Ovary (tissue), 7 donors: ENCODE measurements at regions not wholly inside any gene's neighbourhood (a gene's known extent, or its start where the extent isn't known, plus 50 kb on each side); places are given as distances from the start of the nearest gene placed in this dataset.
"Not testable (repeated sequence)": the region's sequence is repeated elsewhere in the genome, so short reads cannot be mapped to it uniquely, and the experiment has no call there.

Source experiments
- DNase-seq, 5 donors: peaks; one replicate each; pipeline ENCODE4 v3.0.0-alpha.2; 2019 to 2020
- H3K27ac ChIP-seq, 2 donors: fragments of 200-600 bp; one replicate each; pipeline versions ENCODE4 v1.5.1 to v1.8.0; 2019 to 2022
- H3K27me3 ChIP-seq: fragments of 200-600 bp; one replicate; pipeline ENCODE4 v1.8.0; 2022
- H3K36me3 ChIP-seq: fragments of 200-600 bp; sonication (generic); one replicate; pipeline ENCODE4 v1.5.1; 2019
- H3K4me1 ChIP-seq: one replicate; pipeline ENCODE4 v1.8.1; 2013; ENCODE audit warnings: mild to moderate bottlenecking, moderate library complexity; ENCODE audit not compliant: insufficient read depth
- H3K4me3 ChIP-seq: fragments of 200-600 bp; sonication (generic); one replicate; pipeline ENCODE4 v1.5.1; 2017
- H3K9me3 ChIP-seq, 2 donors: fragments of 200-600 bp in 1 of 2; sonication (generic) in 1 of 2; one replicate each; pipeline versions ENCODE4 v1.5.1 to v1.8.1; 2013 to 2019; ENCODE audit warnings: mild to moderate bottlenecking in 1 of 2, moderate library complexity in 1 of 2
- WGBS, 3 donors: extraction: QIAGEN DNeasy Blood & Tissue Kit in 1 of 3; methylation state at CpG; one replicate each; pipeline versions ENCODE4 v1.1.5 to v1.1.7; 2013 to 2017; 5-methylcytosine and 5-hydroxymethylcytosine counted together
- intact Hi-C, 4 donors: fragments of 100-400 bp; cut with DNase I; formaldehyde crosslinking; loops; one replicate each; pipeline versions ENCODE4 v1.11.0 to v1.15.1; 2022 to 2023
- donor health status: DM: no; HTN: no; CAD: no; lungs with moderate emphysema.
- donor health status: DM: no; HTN: no; CAD: no.
- donor health status: Bipolar disorder and iron deficiency.
- donor health status: DM: no; HTN: no; CAD: no.
- donor health status: DM: yes; HTN: yes; CAD: no.

DNA sequence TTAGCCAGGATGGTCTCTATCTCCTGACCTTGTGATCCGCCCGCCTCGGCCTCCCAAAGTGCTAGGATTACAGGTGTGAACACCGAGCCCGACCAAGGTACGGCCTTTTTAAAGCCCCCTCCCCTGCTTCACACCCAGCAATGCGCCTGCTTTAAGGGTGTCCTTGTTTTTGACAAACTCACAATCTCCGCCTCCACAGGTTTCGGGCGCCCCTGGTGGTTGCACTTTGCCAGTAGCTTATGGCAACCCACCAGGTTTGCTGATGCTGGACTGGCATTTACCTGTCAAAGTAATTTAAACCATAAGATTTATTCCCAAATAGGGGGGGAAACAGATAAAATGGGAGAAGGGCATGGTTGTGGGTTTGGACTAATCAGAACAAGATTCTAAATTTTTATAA lies 883.6 kb downstream of the SPATA31A7 start:
- no CpG with 5 or more reads among the region's 10 CpGs for WGBS, 3 donors
- DNase-seq, H3K36me3 ChIP-seq, H3K4me1 ChIP-seq, H3K9me3 ChIP-seq, H3K4me3 ChIP-seq, H3K27me3 ChIP-seq, intact Hi-C loops, H3K27ac ChIP-seq: not testable (repeated sequence)

- intact Hi-C loops, H3K36me3 ChIP-seq: not testable (repeated sequence)
- WGBS, 3 donors: no CpG with 5 or more reads among the region's 1 CpG
These were observed 894.4 kb downstream of the SPATA31A7 start for GRCh38 chr9:62084245-62084644.

DNA sequence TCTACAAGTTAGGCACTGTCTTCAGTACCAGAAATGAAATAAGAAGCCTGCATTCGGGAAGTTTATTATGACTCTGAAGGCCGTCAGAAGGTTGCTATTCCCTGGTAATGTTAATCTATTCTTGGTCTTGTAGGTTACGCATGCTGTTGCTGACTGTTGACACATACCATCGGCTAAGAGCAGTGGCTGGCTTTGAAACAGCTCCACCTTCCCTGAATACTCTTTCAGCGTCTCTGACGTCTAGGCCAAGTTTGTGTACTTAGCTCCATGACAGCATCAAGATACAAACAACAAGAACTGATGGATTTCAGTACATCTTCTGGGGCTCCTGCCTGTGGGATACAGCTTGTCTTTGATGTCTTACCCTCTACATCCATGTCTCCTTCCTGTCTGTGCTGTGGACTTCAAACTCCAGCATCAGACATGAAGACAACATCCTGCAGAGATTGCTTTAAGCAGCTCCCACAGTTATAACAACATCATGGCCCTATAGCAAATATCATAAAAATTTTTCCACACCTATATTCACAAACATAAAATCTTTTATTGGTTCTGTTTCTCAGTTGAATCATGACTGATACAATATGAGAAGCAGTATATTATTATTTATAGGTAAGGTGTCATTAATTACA lies 906.0 kb downstream of the SPATA31A7 start:
- H3K9me3 ChIP-seq, H3K27ac ChIP-seq, H3K36me3 ChIP-seq, DNase-seq, H3K4me3 ChIP-seq, intact Hi-C loops, H3K4me1 ChIP-seq, H3K27me3 ChIP-seq: not testable (repeated sequence)
- no CpG with 5 or more reads among the region's 6 CpGs for WGBS, 3 donors

More at GRCh38 chr9:62084245-62084644, 894.4 kb downstream of the SPATA31A7 start:
- H3K27me3 ChIP-seq, DNase-seq, H3K9me3 ChIP-seq, H3K27ac ChIP-seq, H3K4me3 ChIP-seq, H3K4me1 ChIP-seq: not testable (repeated sequence)

DNA sequence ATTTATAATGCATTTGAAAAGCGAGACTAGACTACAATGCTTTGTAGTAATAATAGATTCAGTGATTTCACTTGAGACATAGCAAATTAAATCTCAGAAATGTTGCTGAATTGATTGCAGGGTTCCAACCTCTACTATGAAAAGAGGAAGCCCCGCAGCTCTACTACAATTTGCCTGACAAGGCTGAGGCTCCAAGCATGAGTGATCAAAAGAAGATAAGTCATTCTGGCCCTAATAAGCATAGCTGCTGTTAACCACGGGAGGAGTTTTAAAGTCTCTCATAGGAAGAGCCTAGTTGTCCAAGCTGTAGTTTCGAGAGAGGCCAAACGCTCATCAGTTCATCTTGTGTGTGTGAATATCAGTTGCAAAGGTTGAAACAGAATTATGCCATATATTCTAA lies 920.6 kb downstream of the SPATA31A7 start:
- H3K4me3 ChIP-seq, DNase-seq, H3K4me1 ChIP-seq, H3K27ac ChIP-seq, H3K27me3 ChIP-seq, H3K9me3 ChIP-seq, intact Hi-C loops, H3K36me3 ChIP-seq: not testable (repeated sequence)
- 61 to 70% (median 63%) methylated on average over 3 to 5 of the region's 5 CpGs for WGBS, 3 donors

- no CpG with 5 or more reads among the region's 6 CpGs for WGBS, 3 donors
- H3K27me3 ChIP-seq, H3K4me1 ChIP-seq, DNase-seq, intact Hi-C loops, H3K9me3 ChIP-seq, H3K36me3 ChIP-seq, H3K27ac ChIP-seq, H3K4me3 ChIP-seq: not testable (repeated sequence)
These were observed 927.3 kb downstream of the SPATA31A7 start for GRCh38 chr9:62116951-62117640.

DNA sequence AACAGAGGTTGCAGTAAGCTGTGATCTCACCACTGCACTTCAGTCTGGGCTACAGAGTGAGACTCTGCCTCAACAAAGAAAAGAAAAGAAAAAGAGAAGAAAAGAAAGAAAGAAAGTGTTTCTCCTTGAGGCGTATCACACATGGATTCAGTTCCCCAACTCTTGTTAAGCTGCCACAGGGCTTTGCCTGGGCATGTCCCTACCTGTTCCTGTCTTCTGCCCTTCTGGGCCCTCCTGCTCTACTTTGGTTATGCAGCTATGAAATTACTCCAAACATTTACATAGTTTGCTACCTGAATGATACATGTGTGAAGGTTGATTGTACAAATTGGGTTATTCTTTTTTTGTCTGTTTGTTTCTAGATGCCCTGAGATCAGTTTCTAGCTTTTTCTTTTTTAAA lies 929.8 kb downstream of the SPATA31A7 start:
- H3K4me1 ChIP-seq, DNase-seq, H3K9me3 ChIP-seq, intact Hi-C loops, H3K27ac ChIP-seq, H3K4me3 ChIP-seq, H3K27me3 ChIP-seq, H3K36me3 ChIP-seq: not testable (repeated sequence)
- 88% methylated on average over 1 of the region's 1 CpG; no CpG with 5 or more reads in 1 of the 3 donors for WGBS, 3 donors

GRCh38 chr9:62125631-62126611 lies 936.1 kb downstream of the SPATA31A7 start:
- not testable (repeated sequence) for H3K9me3 ChIP-seq

GRCh38 chr9:62135022-62135421 lies 945.2 kb downstream of the SPATA31A7 start:
- H3K4me1 ChIP-seq, H3K36me3 ChIP-seq, intact Hi-C loops, H3K4me3 ChIP-seq, H3K27me3 ChIP-seq, DNase-seq, H3K9me3 ChIP-seq, H3K27ac ChIP-seq: not testable (repeated sequence)
- no CpG with 5 or more reads among the region's 3 CpGs for WGBS, 3 donors

More at GRCh38 chr9:62125631-62126611, 936.1 kb downstream of the SPATA31A7 start:
- intact Hi-C loops, H3K27me3 ChIP-seq, H3K4me3 ChIP-seq, H3K4me1 ChIP-seq, H3K36me3 ChIP-seq, H3K27ac ChIP-seq, DNase-seq: not testable (repeated sequence)
- 76% methylated on average over 2 of the region's 25 CpGs; no CpG with 5 or more reads in 2 of the 3 donors for WGBS, 3 donors

DNA sequence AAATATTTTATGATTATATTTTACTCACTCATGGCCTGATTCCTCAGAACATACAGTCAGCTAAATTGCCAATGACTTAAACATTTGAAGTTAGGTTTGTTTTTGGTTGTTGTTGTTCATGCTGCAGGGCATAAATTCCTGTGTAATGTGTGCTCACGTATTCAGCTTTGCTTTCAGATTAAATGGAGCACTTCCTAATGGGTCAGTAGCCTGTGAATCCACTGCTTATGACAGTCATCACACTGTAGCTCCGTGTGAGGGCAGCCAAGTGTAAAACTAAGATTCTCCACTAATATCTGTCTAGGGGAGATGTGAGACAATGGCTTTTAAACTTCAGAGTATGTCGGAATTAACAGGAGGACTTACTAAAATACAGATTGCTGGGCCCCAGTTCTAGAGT lies 955.8 kb downstream of the SPATA31A7 start:
- H3K36me3 ChIP-seq, H3K4me1 ChIP-seq, H3K27me3 ChIP-seq, H3K9me3 ChIP-seq, intact Hi-C loops, H3K4me3 ChIP-seq, DNase-seq, H3K27ac ChIP-seq: not testable (repeated sequence)
- no CpG with 5 or more reads among the region's 3 CpGs for WGBS, 3 donors
